MM.1S (cell line): ENCODE measurements at regions not wholly inside any gene's neighbourhood (a gene's known extent, or its start where the extent isn't known, plus 50 kb on each side); places are given as distances from the start of the nearest gene placed in this dataset.

ENCODE experiments used
- DNase-seq: peaks from one replicate; pipeline ENCODE4 v3.0.0-alpha.2; 2015
- H2AFZ ChIP-seq: fragments of 300-600 bp; sonication (generic); 2 replicates; pipeline ENCODE4 v1.6.0; 2016; ENCODE audit warnings: antibody characterized with exemption, low read length
- H3F3A ChIP-seq: fragments of 300-600 bp; sonication (generic); 2 replicates; pipeline ENCODE4 v1.6.1; 2016; ENCODE audit warnings: mild to moderate bottlenecking, antibody characterized with exemption, low read length, moderate library complexity, mixed read lengths; ENCODE audit not compliant: insufficient read depth
- H3K27ac ChIP-seq: fragments of 300-600 bp; sonication (generic); 2 replicates; pipeline ENCODE4 v1.5.1; 2016; ENCODE audit warnings: mild to moderate bottlenecking, low read length
- H3K27me3 ChIP-seq: fragments of 300-600 bp; sonication (generic); replicated peaks from 2 replicates; pipeline ENCODE4 v1.6.0; 2016; ENCODE audit warnings: low read length; ENCODE audit not compliant: insufficient read depth
- H3K36me3 ChIP-seq: fragments of 300-600 bp; sonication (generic); replicated peaks from 2 replicates; pipeline ENCODE4 v1.6.1; 2016; ENCODE audit warnings: mild to moderate bottlenecking, low read length, mixed read lengths; ENCODE audit not compliant: insufficient read depth
- H3K4me1 ChIP-seq: fragments of 300-600 bp; sonication (generic); 2 replicates; pipeline ENCODE4 v1.6.1; 2016; ENCODE audit warnings: low read length, mixed read lengths
- H3K4me2 ChIP-seq: fragments of 300-600 bp; sonication (generic); 2 replicates; pipeline ENCODE4 v1.6.0; 2016; ENCODE audit warnings: low read depth, low read length
- H3K4me3 ChIP-seq: fragments of 300-600 bp; sonication (generic); 2 replicates; pipeline ENCODE4 v1.5.1; 2016; ENCODE audit warnings: low read length, mixed read lengths
- H3K79me2 ChIP-seq: fragments of 300-600 bp; sonication (generic); 2 replicates; pipeline ENCODE4 v1.6.1; 2016; ENCODE audit warnings: mixed run types, low read length, mixed read lengths
- H3K9ac ChIP-seq: fragments of 300-600 bp; sonication (generic); 2 replicates; pipeline ENCODE4 v1.6.1; 2016; ENCODE audit warnings: low read length, mixed read lengths
- H3K9me2 ChIP-seq: fragments of 300-600 bp; sonication (generic); replicated peaks from 2 replicates; pipeline ENCODE4 v1.6.1; 2016; ENCODE audit warnings: mild to moderate bottlenecking, low read length, mixed read lengths; ENCODE audit not compliant: insufficient read depth
- H3K9me3 ChIP-seq: fragments of 300-600 bp; sonication (generic); replicated peaks from 2 replicates; pipeline ENCODE4 v1.6.1; 2016; ENCODE audit warnings: mild to moderate bottlenecking, low read length, mixed read lengths; ENCODE audit not compliant: insufficient read depth
- H4K20me1 ChIP-seq: fragments of 300-600 bp; sonication (generic); 2 replicates; pipeline ENCODE4 v1.6.1; 2016; ENCODE audit warnings: mild to moderate bottlenecking, low read length, moderate library complexity, mixed read lengths; ENCODE audit not compliant: insufficient read depth
- CTCF ChIP-seq: fragments of 300-600 bp; sonication (generic); IDR thresholded peaks from 2 replicates; pipeline ENCODE4 v1.5.1; 2016; ENCODE audit warnings: antibody characterized with exemption, low read length, mixed read lengths
- EZH2 ChIP-seq: fragments of 300-600 bp; sonication (generic); optimal IDR thresholded peaks from 2 replicates; pipeline ENCODE3; 2017; ENCODE audit warnings: low read depth, mild to moderate bottlenecking, antibody characterized with exemption, low read length, mixed read lengths
- EZH2phosphoT487 ChIP-seq: fragments of 300-600 bp; sonication (generic); IDR thresholded peaks from 2 replicates; pipeline ENCODE4 v1.6.1; 2018; ENCODE audit warnings: antibody characterized with exemption, low read length

- Histone ChIP-seq H3K36me3 (no peaks in the 10 kb centered on the region), H3K27ac (no peak overlapping the region), H3K4me2 (no peak overlapping the region), H3K4me3 (no peak overlapping the region), H3F3A (no peaks in the 10 kb centered on the region), H3K9me3 (no peaks in the 10 kb centered on the region), H2AFZ (no peak overlapping the region), H3K4me1 (no peaks in the 10 kb centered on the region), H3K9ac (no peak overlapping the region), H3K79me2 (no peaks in the 10 kb centered on the region), H3K27me3 (no peaks in the 10 kb centered on the region), H3K9me2 (no peaks in the 10 kb centered on the region), H4K20me1 (no peaks in the 10 kb centered on the region)
- no peak for DNase-seq
- no peak for TF ChIP-seq EZH2phosphoT487
- TF ChIP-seq EZH2: no peak
- no peak for TF ChIP-seq CTCF
These were observed 189.5 kb downstream of the NSUN3 start for GRCh38 chr3:94252316-94252715.

- TF ChIP-seq CTCF (no peak), EZH2phosphoT487 (no peak)
- H3K9me3 ChIP-seq: no peaks in the 10 kb centered on the region
- no peak for DNase-seq
- H3K36me3 ChIP-seq: no peaks in the 10 kb centered on the region
- H3K79me2 ChIP-seq: no peaks in the 10 kb centered on the region
- no peaks in the 10 kb centered on the region for H3K9me2 ChIP-seq
- no peaks in the 10 kb centered on the region for H3K4me1 ChIP-seq
- no peaks in the 10 kb centered on the region for H3F3A ChIP-seq
- no peak overlapping the region for H3K4me2 ChIP-seq
- no peak overlapping the region for H2AFZ ChIP-seq
- no peak overlapping the region for H3K27ac ChIP-seq
- H3K4me3 ChIP-seq: no peak overlapping the region
- H4K20me1 ChIP-seq: no peaks in the 10 kb centered on the region
- no peaks in the 10 kb centered on the region for H3K27me3 ChIP-seq
- H3K9ac ChIP-seq: no peak overlapping the region
These were observed 194.3 kb downstream of the NSUN3 start for GRCh38 chr3:94256888-94257813.

- DNase-seq: no peak
- Histone ChIP-seq H3K4me3 (no peak overlapping the region), H2AFZ (no peak overlapping the region), H3K36me3 (no peaks in the 10 kb centered on the region), H3K9me3 (no peaks in the 10 kb centered on the region), H4K20me1 (no peaks in the 10 kb centered on the region), H3K9ac (no peak overlapping the region), H3K79me2 (no peaks in the 10 kb centered on the region), H3F3A (no peaks in the 10 kb centered on the region), H3K4me2 (no peak overlapping the region), H3K4me1 (no peaks in the 10 kb centered on the region), H3K27me3 (no peaks in the 10 kb centered on the region), H3K27ac (no peak overlapping the region), H3K9me2 (no peaks in the 10 kb centered on the region)
- TF ChIP-seq EZH2 (no peak), CTCF (no peak), EZH2phosphoT487 (no peak)
These were observed 196.0 kb downstream of the NSUN3 start for GRCh38 chr3:94258851-94259250.
